HEK293 (cell line): ENCODE measurements at regions not wholly inside any gene's neighbourhood (a gene's known extent, or its start where the extent isn't known, plus 50 kb on each side); places are given as distances from the start of the nearest gene placed in this dataset.

ENCODE experiments used
- CTCF ChIA-PET: fragments of 350-600 bp; formaldehyde crosslinking; extraction: SDS; loops from one replicate; lab custom pipeline; 2021; ENCODE audit warnings: antibody characterized with exemption; lab: Yijun Ruan, JAX
- POLR2A ChIA-PET: fragments of 300-600 bp; formaldehyde crosslinking; extraction: SDS; loops from one replicate; lab custom pipeline; 2020; ENCODE audit warnings: antibody characterized with exemption, inconsistent platforms; lab: Yijun Ruan, JAX
- H3K27ac ChIP-seq: fragments of 200-500 bp; sonication (Bioruptor generic); 2 replicates; pipeline ENCODE4 v1.5.1; 2014; ENCODE audit warnings: low read depth, low read length, control low read depth, inconsistent platforms; ENCODE audit errors: extremely low read depth
- H3K36me3 ChIP-seq, 2 experiments: fragments of 200-500 bp in 1 of 2; sonication (Bioruptor generic) in 1 of 2; 1 replicate in 1 of 2; 2 replicates in 1 of 2; pipeline ENCODE4 v1.5.1; 2014 to 2017; ENCODE audit warnings: inconsistent platforms in 2 of 2, low read length in 2 of 2; ENCODE audit not compliant: control insufficient read depth in 2 of 2, insufficient read depth in 1 of 2
- H3K4me1 ChIP-seq: fragments of 200-500 bp; sonication (Bioruptor generic); 2 replicates; pipeline ENCODE4 v1.5.1; 2014; ENCODE audit warnings: mild to moderate bottlenecking, low read length, inconsistent platforms; ENCODE audit not compliant: control insufficient read depth, insufficient read depth
- H3K4me3 ChIP-seq: 2 replicates; pipeline ENCODE4 v1.5.1; 2011; ENCODE audit warnings: low read depth, mild to moderate bottlenecking, control low read depth, low read length, moderate library complexity
- H3K9me3 ChIP-seq: fragments of 200-500 bp; sonication (Bioruptor generic); 2 replicates; pipeline ENCODE4 v1.5.1; 2014; ENCODE audit warnings: low read depth, low read length, inconsistent platforms; ENCODE audit not compliant: control insufficient read depth, insufficient read depth
- TRIM28 ChIP-seq: IDR thresholded peaks from 2 replicates; pipeline ENCODE4 v1.6.1; 2011; ENCODE audit warnings: low read length, control low read depth, borderline replicate concordance
- ZBTB20 ChIP-seq: fragments of 450-650 bp; formaldehyde crosslinking; IDR thresholded peaks from 2 replicates; pipeline ENCODE4 v1.5.1; 2016; ENCODE audit warnings: missing biosample characterization, missing genetic modification characterization
- ZBTB8A ChIP-seq: fragments of 450-650 bp; formaldehyde crosslinking; IDR thresholded peaks from 2 replicates; pipeline ENCODE4 v1.5.1; 2016; ENCODE audit warnings: missing biosample characterization, missing genetic modification characterization
- ZNF112 ChIP-seq: fragments of 450-650 bp; formaldehyde crosslinking; IDR thresholded peaks from 2 replicates; pipeline ENCODE4 v1.5.0; 2017; ENCODE audit warnings: missing biosample characterization, missing genetic modification characterization
- ZNF221 ChIP-seq: fragments of 450-650 bp; formaldehyde crosslinking; IDR thresholded peaks from 2 replicates; pipeline ENCODE4 v1.5.1; 2017; ENCODE audit warnings: missing biosample characterization, missing genetic modification characterization, borderline replicate concordance
- ZNF280D ChIP-seq: fragments of 450-650 bp; formaldehyde crosslinking; IDR thresholded peaks from 2 replicates; pipeline ENCODE4 v1.5.1; 2016; ENCODE audit warnings: missing biosample characterization, missing genetic modification characterization
- ZNF292 ChIP-seq: fragments of 450-650 bp; formaldehyde crosslinking; IDR thresholded peaks from 2 replicates; pipeline ENCODE4 v1.5.1; 2016; ENCODE audit warnings: low read depth, missing biosample characterization, missing genetic modification characterization, borderline replicate concordance
- ZNF623 ChIP-seq: fragments of 450-650 bp; formaldehyde crosslinking; IDR thresholded peaks from 2 replicates; pipeline ENCODE4 v1.5.1; 2016; ENCODE audit warnings: missing biosample characterization, missing genetic modification characterization
- ZNF768 ChIP-seq: fragments of 450-650 bp; formaldehyde crosslinking; IDR thresholded peaks from 2 replicates; pipeline ENCODE4 v1.5.1; 2018; ENCODE audit warnings: missing biosample characterization, mild to moderate bottlenecking, missing genetic modification characterization
- ZNF777 ChIP-seq: fragments of 450-650 bp; formaldehyde crosslinking; IDR thresholded peaks from 2 replicates; pipeline ENCODE4 v1.5.1; 2017; ENCODE audit warnings: missing biosample characterization, missing genetic modification characterization, borderline replicate concordance
- ZNF785 ChIP-seq: fragments of 450-650 bp; formaldehyde crosslinking; IDR thresholded peaks from 2 replicates; pipeline ENCODE4 v1.5.1; 2016; ENCODE audit warnings: missing biosample characterization, missing genetic modification characterization
- TF ChIP-seq, protein P1 (sequence below): sonication (generic); formaldehyde crosslinking; IDR thresholded peaks from 2 replicates; pipeline ENCODE4 v1.8.1; 2022; ENCODE audit warnings: mild to moderate bottlenecking, moderate library complexity, missing genetic modification reagents
- TF ChIP-seq, protein P2 (sequence below): fragments of 450-650 bp; IDR thresholded peaks from 2 replicates; pipeline ENCODE4 v1.5.1; 2018; ENCODE audit warnings: missing biosample characterization, mild to moderate bottlenecking, missing genetic modification characterization
- TF ChIP-seq, protein P3 (sequence below): fragments of 450-650 bp; formaldehyde crosslinking; IDR thresholded peaks from 2 replicates; pipeline ENCODE4 v1.5.1; 2016; ENCODE audit warnings: missing biosample characterization, missing genetic modification characterization, borderline replicate concordance

DNA sequence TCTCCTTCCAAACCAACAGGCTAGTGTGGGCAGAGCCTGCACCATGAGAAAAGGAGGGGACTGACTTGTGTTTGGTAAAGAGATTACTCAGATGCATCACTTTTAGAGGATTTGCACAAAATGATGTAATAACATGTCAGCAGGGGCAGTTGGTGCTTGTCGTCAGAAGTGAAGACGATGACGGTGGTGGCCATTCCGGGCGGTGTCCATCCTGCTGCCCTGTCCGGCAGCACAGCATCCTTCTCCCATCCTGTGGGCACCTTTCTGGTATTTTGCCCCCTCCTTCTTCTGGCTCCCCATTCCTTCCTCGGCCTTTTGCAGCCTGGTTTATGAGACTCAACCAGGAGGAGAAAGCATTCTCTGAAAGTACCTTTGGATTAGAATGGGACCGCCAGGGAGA, 160.1 kb downstream of the TEX29 start:
- TF ChIP-seq, protein P1, sequence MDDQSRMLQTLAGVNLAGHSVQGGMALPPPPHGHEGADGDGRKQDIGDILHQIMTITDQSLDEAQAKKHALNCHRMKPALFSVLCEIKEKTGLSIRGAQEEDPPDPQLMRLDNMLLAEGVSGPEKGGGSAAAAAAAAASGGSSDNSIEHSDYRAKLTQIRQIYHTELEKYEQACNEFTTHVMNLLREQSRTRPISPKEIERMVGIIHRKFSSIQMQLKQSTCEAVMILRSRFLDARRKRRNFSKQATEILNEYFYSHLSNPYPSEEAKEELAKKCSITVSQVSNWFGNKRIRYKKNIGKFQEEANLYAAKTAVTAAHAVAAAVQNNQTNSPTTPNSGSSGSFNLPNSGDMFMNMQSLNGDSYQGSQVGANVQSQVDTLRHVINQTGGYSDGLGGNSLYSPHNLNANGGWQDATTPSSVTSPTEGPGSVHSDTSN (CRISPR knock-in tag): no peak
- TF ChIP-seq ZNF280D (no peak), ZNF112 (no peak), ZBTB20 (tag by site-specific recombination) (no peak), ZNF623 (tag by site-specific recombination) (no peak)
- CTCF ChIA-PET: no interaction called here

GRCh38 chr13:111480976-111481375, 160.5 kb downstream of the TEX29 start:
- no peak for TF ChIP-seq ZBTB8A (tag by site-specific recombination)
- TF ChIP-seq, protein P2, sequence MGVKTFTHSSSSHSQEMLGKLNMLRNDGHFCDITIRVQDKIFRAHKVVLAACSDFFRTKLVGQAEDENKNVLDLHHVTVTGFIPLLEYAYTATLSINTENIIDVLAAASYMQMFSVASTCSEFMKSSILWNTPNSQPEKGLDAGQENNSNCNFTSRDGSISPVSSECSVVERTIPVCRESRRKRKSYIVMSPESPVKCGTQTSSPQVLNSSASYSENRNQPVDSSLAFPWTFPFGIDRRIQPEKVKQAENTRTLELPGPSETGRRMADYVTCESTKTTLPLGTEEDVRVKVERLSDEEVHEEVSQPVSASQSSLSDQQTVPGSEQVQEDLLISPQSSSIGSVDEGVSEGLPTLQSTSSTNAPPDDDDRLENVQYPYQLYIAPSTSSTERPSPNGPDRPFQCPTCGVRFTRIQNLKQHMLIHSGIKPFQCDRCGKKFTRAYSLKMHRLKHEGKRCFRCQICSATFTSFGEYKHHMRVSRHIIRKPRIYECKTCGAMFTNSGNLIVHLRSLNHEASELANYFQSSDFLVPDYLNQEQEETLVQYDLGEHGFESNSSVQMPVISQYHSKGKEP (tag by site-specific recombination): no peak
- TF ChIP-seq, protein P3, sequence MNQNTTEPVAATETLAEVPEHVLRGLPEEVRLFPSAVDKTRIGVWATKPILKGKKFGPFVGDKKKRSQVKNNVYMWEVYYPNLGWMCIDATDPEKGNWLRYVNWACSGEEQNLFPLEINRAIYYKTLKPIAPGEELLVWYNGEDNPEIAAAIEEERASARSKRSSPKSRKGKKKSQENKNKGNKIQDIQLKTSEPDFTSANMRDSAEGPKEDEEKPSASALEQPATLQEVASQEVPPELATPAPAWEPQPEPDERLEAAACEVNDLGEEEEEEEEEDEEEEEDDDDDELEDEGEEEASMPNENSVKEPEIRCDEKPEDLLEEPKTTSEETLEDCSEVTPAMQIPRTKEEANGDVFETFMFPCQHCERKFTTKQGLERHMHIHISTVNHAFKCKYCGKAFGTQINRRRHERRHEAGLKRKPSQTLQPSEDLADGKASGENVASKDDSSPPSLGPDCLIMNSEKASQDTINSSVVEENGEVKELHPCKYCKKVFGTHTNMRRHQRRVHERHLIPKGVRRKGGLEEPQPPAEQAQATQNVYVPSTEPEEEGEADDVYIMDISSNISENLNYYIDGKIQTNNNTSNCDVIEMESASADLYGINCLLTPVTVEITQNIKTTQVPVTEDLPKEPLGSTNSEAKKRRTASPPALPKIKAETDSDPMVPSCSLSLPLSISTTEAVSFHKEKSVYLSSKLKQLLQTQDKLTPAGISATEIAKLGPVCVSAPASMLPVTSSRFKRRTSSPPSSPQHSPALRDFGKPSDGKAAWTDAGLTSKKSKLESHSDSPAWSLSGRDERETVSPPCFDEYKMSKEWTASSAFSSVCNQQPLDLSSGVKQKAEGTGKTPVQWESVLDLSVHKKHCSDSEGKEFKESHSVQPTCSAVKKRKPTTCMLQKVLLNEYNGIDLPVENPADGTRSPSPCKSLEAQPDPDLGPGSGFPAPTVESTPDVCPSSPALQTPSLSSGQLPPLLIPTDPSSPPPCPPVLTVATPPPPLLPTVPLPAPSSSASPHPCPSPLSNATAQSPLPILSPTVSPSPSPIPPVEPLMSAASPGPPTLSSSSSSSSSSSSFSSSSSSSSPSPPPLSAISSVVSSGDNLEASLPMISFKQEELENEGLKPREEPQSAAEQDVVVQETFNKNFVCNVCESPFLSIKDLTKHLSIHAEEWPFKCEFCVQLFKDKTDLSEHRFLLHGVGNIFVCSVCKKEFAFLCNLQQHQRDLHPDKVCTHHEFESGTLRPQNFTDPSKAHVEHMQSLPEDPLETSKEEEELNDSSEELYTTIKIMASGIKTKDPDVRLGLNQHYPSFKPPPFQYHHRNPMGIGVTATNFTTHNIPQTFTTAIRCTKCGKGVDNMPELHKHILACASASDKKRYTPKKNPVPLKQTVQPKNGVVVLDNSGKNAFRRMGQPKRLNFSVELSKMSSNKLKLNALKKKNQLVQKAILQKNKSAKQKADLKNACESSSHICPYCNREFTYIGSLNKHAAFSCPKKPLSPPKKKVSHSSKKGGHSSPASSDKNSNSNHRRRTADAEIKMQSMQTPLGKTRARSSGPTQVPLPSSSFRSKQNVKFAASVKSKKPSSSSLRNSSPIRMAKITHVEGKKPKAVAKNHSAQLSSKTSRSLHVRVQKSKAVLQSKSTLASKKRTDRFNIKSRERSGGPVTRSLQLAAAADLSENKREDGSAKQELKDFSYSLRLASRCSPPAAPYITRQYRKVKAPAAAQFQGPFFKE: no peak
- TF ChIP-seq ZNF221 (tag by site-specific recombination): no peak
- TF ChIP-seq ZNF292: no peak
- no peak for TF ChIP-seq ZNF768 (tag by site-specific recombination)
- TF ChIP-seq ZNF777 (tag by site-specific recombination): no peak
- TF ChIP-seq ZNF785 (tag by site-specific recombination): no peak
- no peak for TF ChIP-seq TRIM28
- H3K4me3 ChIP-seq: no peak overlapping the region
- H3K4me1 ChIP-seq: no peaks in the 10 kb centered on the region
- H3K9me3 ChIP-seq: no peaks in the 10 kb centered on the region
- H3K27ac ChIP-seq: no peak overlapping the region
- ChIA-PET CTCF (no interaction called here), POLR2A (no interaction called here)
- no peaks in the 10 kb centered on the region for H3K36me3 ChIP-seq

More for the DNA sequence above, 160.1 kb downstream of the TEX29 start:
- Histone ChIP-seq H3K36me3 (no peaks in the 10 kb centered on the region), H3K9me3 (no peaks in the 10 kb centered on the region), H3K4me1 (no peaks in the 10 kb centered on the region), H3K4me3 (no peak overlapping the region), H3K27ac (no peak overlapping the region)
- POLR2A ChIA-PET: no interaction called here
